HEK293 (cell line): ENCODE measurements at regions not wholly inside any gene's neighbourhood (a gene's known extent, or its start where the extent isn't known, plus 50 kb on each side); places are given as distances from the start of the nearest gene placed in this dataset.

ENCODE experiments used
- CTCF ChIA-PET: fragments of 350-600 bp; formaldehyde crosslinking; extraction: SDS; loops from one replicate; lab custom pipeline; 2021; ENCODE audit warnings: antibody characterized with exemption; lab: Yijun Ruan, JAX
- POLR2A ChIA-PET: fragments of 300-600 bp; formaldehyde crosslinking; extraction: SDS; loops from one replicate; lab custom pipeline; 2020; ENCODE audit warnings: antibody characterized with exemption, inconsistent platforms; lab: Yijun Ruan, JAX
- H3K27ac ChIP-seq: fragments of 200-500 bp; sonication (Bioruptor generic); 2 replicates; pipeline ENCODE4 v1.5.1; 2014; ENCODE audit warnings: low read depth, low read length, control low read depth, inconsistent platforms; ENCODE audit errors: extremely low read depth
- H3K36me3 ChIP-seq, 2 experiments: fragments of 200-500 bp in 1 of 2; sonication (Bioruptor generic) in 1 of 2; 1 replicate in 1 of 2; 2 replicates in 1 of 2; pipeline ENCODE4 v1.5.1; 2014 to 2017; ENCODE audit warnings: inconsistent platforms in 2 of 2, low read length in 2 of 2; ENCODE audit not compliant: control insufficient read depth in 2 of 2, insufficient read depth in 1 of 2
- H3K4me1 ChIP-seq: fragments of 200-500 bp; sonication (Bioruptor generic); 2 replicates; pipeline ENCODE4 v1.5.1; 2014; ENCODE audit warnings: mild to moderate bottlenecking, low read length, inconsistent platforms; ENCODE audit not compliant: control insufficient read depth, insufficient read depth
- H3K4me3 ChIP-seq: 2 replicates; pipeline ENCODE4 v1.5.1; 2011; ENCODE audit warnings: low read depth, mild to moderate bottlenecking, control low read depth, low read length, moderate library complexity
- H3K9me3 ChIP-seq: fragments of 200-500 bp; sonication (Bioruptor generic); 2 replicates; pipeline ENCODE4 v1.5.1; 2014; ENCODE audit warnings: low read depth, low read length, inconsistent platforms; ENCODE audit not compliant: control insufficient read depth, insufficient read depth
- ATF2 ChIP-seq: fragments of 450-650 bp; formaldehyde crosslinking; IDR thresholded peaks from 2 replicates; pipeline ENCODE4 v1.5.1; 2016; ENCODE audit warnings: missing biosample characterization, missing genetic modification characterization, low read depth
- RBAK ChIP-seq: fragments of 450-650 bp; formaldehyde crosslinking; IDR thresholded peaks from 2 replicates; pipeline ENCODE4 v1.5.1; 2016; ENCODE audit warnings: missing biosample characterization, missing genetic modification characterization
- SALL2 ChIP-seq: fragments of 450-650 bp; formaldehyde crosslinking; IDR thresholded peaks from 2 replicates; pipeline ENCODE4 v1.5.0; 2017; ENCODE audit warnings: missing biosample characterization, mild to moderate bottlenecking, missing genetic modification characterization, borderline replicate concordance
- ZBTB17 ChIP-seq: fragments of 450-650 bp; formaldehyde crosslinking; IDR thresholded peaks from 2 replicates; pipeline ENCODE4 v1.5.1; 2016; ENCODE audit warnings: missing biosample characterization, missing genetic modification characterization
- ZNF112 ChIP-seq: fragments of 450-650 bp; formaldehyde crosslinking; IDR thresholded peaks from 2 replicates; pipeline ENCODE4 v1.5.0; 2017; ENCODE audit warnings: missing biosample characterization, missing genetic modification characterization
- ZNF114 ChIP-seq: fragments of 450-650 bp; formaldehyde crosslinking; IDR thresholded peaks from 2 replicates; pipeline ENCODE4 v1.5.0; 2017; ENCODE audit warnings: missing biosample characterization, missing genetic modification characterization
- ZNF146 ChIP-seq: fragments of 450-650 bp; formaldehyde crosslinking; IDR thresholded peaks from 2 replicates; pipeline ENCODE4 v1.5.1; 2016; ENCODE audit warnings: missing biosample characterization, missing genetic modification characterization
- ZNF148 ChIP-seq: fragments of 450-650 bp; formaldehyde crosslinking; IDR thresholded peaks from 2 replicates; pipeline ENCODE4 v1.5.0; 2017; ENCODE audit warnings: missing biosample characterization, missing genetic modification characterization, borderline replicate concordance
- ZNF169 ChIP-seq: fragments of 450-650 bp; formaldehyde crosslinking; IDR thresholded peaks from 2 replicates; pipeline ENCODE4 v1.5.1; 2016; ENCODE audit warnings: missing biosample characterization, missing genetic modification characterization
- ZNF23 ChIP-seq: fragments of 450-650 bp; formaldehyde crosslinking; IDR thresholded peaks from 2 replicates; pipeline ENCODE4 v1.5.1; 2016; ENCODE audit warnings: missing biosample characterization, missing genetic modification characterization, borderline replicate concordance
- ZNF239 ChIP-seq: fragments of 450-650 bp; formaldehyde crosslinking; IDR thresholded peaks from 2 replicates; pipeline ENCODE4 v1.5.1; 2016; ENCODE audit warnings: missing biosample characterization, missing genetic modification characterization
- ZNF248 ChIP-seq: fragments of 450-650 bp; formaldehyde crosslinking; IDR thresholded peaks from 2 replicates; pipeline ENCODE4 v1.5.1; 2017; ENCODE audit warnings: missing biosample characterization, missing genetic modification characterization
- ZNF362 ChIP-seq: fragments of 450-650 bp; formaldehyde crosslinking; IDR thresholded peaks from 2 replicates; pipeline ENCODE4 v1.5.1; 2016; ENCODE audit warnings: missing biosample characterization, missing genetic modification characterization
- ZNF488 ChIP-seq: fragments of 450-650 bp; formaldehyde crosslinking; IDR thresholded peaks from 2 replicates; pipeline ENCODE4 v1.5.1; 2016; ENCODE audit warnings: missing biosample characterization, missing genetic modification characterization
- ZNF513 ChIP-seq: fragments of 450-650 bp; IDR thresholded peaks from 2 replicates; pipeline ENCODE4 v1.5.1; 2018; ENCODE audit warnings: missing biosample characterization, missing genetic modification characterization
- ZNF521 ChIP-seq: fragments of 450-650 bp; formaldehyde crosslinking; IDR thresholded peaks from 2 replicates; pipeline ENCODE4 v1.5.1; 2017; ENCODE audit warnings: missing biosample characterization, mild to moderate bottlenecking, missing genetic modification characterization
- ZNF544 ChIP-seq: fragments of 450-650 bp; formaldehyde crosslinking; IDR thresholded peaks from 2 replicates; pipeline ENCODE4 v1.5.0; 2017; ENCODE audit warnings: missing biosample characterization, missing genetic modification characterization
- ZNF548 ChIP-seq: fragments of 450-650 bp; formaldehyde crosslinking; IDR thresholded peaks from 2 replicates; pipeline ENCODE4 v1.5.1; 2016; ENCODE audit warnings: missing biosample characterization, missing genetic modification characterization
- ZNF658 ChIP-seq: fragments of 450-650 bp; formaldehyde crosslinking; IDR thresholded peaks from 2 replicates; pipeline ENCODE4; 2016; ENCODE audit warnings: missing biosample characterization, missing genetic modification characterization
- ZNF660 ChIP-seq: fragments of 450-650 bp; IDR thresholded peaks from 2 replicates; pipeline ENCODE4 v1.5.1; 2018; ENCODE audit warnings: missing biosample characterization, mild to moderate bottlenecking, missing genetic modification characterization
- ZNF664 ChIP-seq: fragments of 450-650 bp; formaldehyde crosslinking; IDR thresholded peaks from 2 replicates; pipeline ENCODE4 v1.5.1; 2016; ENCODE audit warnings: missing biosample characterization, missing genetic modification characterization
- ZNF747 ChIP-seq: fragments of 450-650 bp; formaldehyde crosslinking; IDR thresholded peaks from 2 replicates; pipeline ENCODE4 v1.5.1; 2016; ENCODE audit warnings: missing biosample characterization, missing genetic modification characterization
- ZNF776 ChIP-seq: fragments of 450-650 bp; formaldehyde crosslinking; IDR thresholded peaks from 2 replicates; pipeline ENCODE4 v1.5.0; 2017; ENCODE audit warnings: missing biosample characterization, missing genetic modification characterization, borderline replicate concordance
- ZSCAN18 ChIP-seq: fragments of 450-650 bp; formaldehyde crosslinking; IDR thresholded peaks from 2 replicates; pipeline ENCODE4 v1.5.1; 2016; ENCODE audit warnings: missing biosample characterization, missing genetic modification characterization

GRCh38 chr16:86392436-86393152 is 117.7 kb upstream of the FOXF1 start:
- H3K4me3 ChIP-seq, result no peak overlapping the region
- H3K4me1 ChIP-seq, result no peaks in the 10 kb centered on the region
- H3K36me3 ChIP-seq, result no peaks in the 10 kb centered on the region
- no peak overlapping the region for H3K27ac ChIP-seq
- H3K9me3 ChIP-seq, result no peaks in the 10 kb centered on the region
- TF ChIP-seq ZNF169 (tag by site-specific recombination) (no peak), ZSCAN18 (tag by site-specific recombination) (no peak), ZNF658 (tag by site-specific recombination) (no peak), ZNF548 (tag by site-specific recombination) (no peak), ZNF664 (tag by site-specific recombination) (no peak)
- POLR2A ChIA-PET, result no interaction called here
- CTCF ChIA-PET, result interaction anchor here (0.6 to 1.6 kb wide), 4 partner anchors 49 to 140 kb away, joined by 3 to 8 read pairs (median 5); no protein-coding TSS in a partner anchor

GRCh38 chr16:86393907-86394626 is 116.3 kb upstream of the FOXF1 start:
- CTCF ChIA-PET, result no interaction called here
- TF ChIP-seq ZBTB17 (tag by site-specific recombination) (0 out of 2 replicates have a peak, but pooled peaks have one; percentile 18), ZNF747 (tag by site-specific recombination) (peak; percentile 91; the same call in 1 of the 2 replicates), ZNF114 (tag by site-specific recombination) (peak; percentile 96), ZNF660 (tag by site-specific recombination) (no peak), ZNF148 (tag by site-specific recombination) (0 out of 2 replicates have a peak, but pooled peaks have one; percentile 81), ZNF544 (tag by site-specific recombination) (0 out of 2 replicates have a peak, but pooled peaks have one; percentile 24), ZNF776 (tag by site-specific recombination) (peak; percentile 71), ZNF146 (tag by site-specific recombination) (no peak), ZNF488 (tag by site-specific recombination) (0 out of 2 replicates have a peak, but pooled peaks have one; percentile 34), ZNF23 (tag by site-specific recombination) (peak; percentile 51; the same call in 1 of the 2 replicates), RBAK (peak; percentile 80; the same call in 1 of the 2 replicates), ATF2 (0 out of 2 replicates have a peak, but pooled peaks have one; percentile 2), SALL2 (tag by site-specific recombination) (peak; percentile 82; the same call in 1 of the 2 replicates), ZNF239 (tag by site-specific recombination) (peak; percentile 55; the same call in 1 of the 2 replicates), ZNF513 (peak; percentile 98), ZNF248 (tag by site-specific recombination) (peak; percentile 60; the same call in 1 of the 2 replicates), ZNF521 (tag by site-specific recombination) (0 out of 2 replicates have a peak, but pooled peaks have one; percentile 41), ZNF112 (tag by site-specific recombination) (0 out of 2 replicates have a peak, but pooled peaks have one; percentile 61), ZNF362 (tag by site-specific recombination) (no peak)

More at GRCh38 chr16:86393907-86394626, 116.3 kb upstream of the FOXF1 start:
- H3K27ac ChIP-seq, result no peak overlapping the region
- H3K36me3 ChIP-seq, result no peaks in the 10 kb centered on the region
- H3K4me3 ChIP-seq, result no peak overlapping the region
- POLR2A ChIA-PET, result no interaction called here
- no peaks in the 10 kb centered on the region for H3K4me1 ChIP-seq
- no peaks in the 10 kb centered on the region for H3K9me3 ChIP-seq
